Fibroblast of pulmonary artery (primary cell): ENCODE measurements at regions not wholly inside any gene's neighbourhood (a gene's known extent, or its start where the extent isn't known, plus 50 kb on each side); places are given as distances from the start of the nearest gene placed in this dataset.

Experiments
- DNase-seq: peaks from one replicate; pipeline ENCODE4 v3.0.0-alpha.2; 2010; ENCODE audit warnings: low read depth
- H3K4me3 ChIP-seq: replicated peaks from 2 replicates; pipeline ENCODE4 v1.5.1; 2011; ENCODE audit warnings: low read depth, mild to moderate bottlenecking, control low read depth, low read length, moderate library complexity
- TF ChIP-seq, protein P1 (sequence below): IDR thresholded peaks from 2 replicates; pipeline ENCODE4 v1.5.1; 2011; ENCODE audit warnings: mild to moderate bottlenecking, control low read depth, low read length, inconsistent platforms; ENCODE audit errors: missing control alignments

DNA sequence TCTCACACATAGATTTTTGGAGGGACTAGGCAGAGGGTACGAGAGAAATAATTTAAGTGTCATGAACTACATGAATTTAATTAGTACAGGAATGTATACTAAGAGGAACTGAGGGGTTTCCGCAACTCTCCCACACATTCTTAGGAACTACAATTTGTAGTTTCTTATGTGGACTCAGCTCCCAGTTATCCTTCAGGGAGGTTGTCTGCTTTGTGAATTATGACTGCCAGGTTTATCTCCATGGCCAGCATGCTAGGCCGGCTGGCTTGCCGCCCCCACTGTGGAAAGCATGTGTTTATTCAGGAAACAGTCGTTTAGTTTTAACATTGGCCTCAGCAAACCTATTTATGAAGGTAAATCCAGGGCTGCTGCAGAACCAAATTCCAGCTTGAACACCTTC, 415.0 kb downstream of the KCTD16 start:
- no peak for DNase-seq
- TF ChIP-seq, protein P1, sequence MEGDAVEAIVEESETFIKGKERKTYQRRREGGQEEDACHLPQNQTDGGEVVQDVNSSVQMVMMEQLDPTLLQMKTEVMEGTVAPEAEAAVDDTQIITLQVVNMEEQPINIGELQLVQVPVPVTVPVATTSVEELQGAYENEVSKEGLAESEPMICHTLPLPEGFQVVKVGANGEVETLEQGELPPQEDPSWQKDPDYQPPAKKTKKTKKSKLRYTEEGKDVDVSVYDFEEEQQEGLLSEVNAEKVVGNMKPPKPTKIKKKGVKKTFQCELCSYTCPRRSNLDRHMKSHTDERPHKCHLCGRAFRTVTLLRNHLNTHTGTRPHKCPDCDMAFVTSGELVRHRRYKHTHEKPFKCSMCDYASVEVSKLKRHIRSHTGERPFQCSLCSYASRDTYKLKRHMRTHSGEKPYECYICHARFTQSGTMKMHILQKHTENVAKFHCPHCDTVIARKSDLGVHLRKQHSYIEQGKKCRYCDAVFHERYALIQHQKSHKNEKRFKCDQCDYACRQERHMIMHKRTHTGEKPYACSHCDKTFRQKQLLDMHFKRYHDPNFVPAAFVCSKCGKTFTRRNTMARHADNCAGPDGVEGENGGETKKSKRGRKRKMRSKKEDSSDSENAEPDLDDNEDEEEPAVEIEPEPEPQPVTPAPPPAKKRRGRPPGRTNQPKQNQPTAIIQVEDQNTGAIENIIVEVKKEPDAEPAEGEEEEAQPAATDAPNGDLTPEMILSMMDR = no peak
- H3K4me3 ChIP-seq = no peak overlapping the region

DNA sequence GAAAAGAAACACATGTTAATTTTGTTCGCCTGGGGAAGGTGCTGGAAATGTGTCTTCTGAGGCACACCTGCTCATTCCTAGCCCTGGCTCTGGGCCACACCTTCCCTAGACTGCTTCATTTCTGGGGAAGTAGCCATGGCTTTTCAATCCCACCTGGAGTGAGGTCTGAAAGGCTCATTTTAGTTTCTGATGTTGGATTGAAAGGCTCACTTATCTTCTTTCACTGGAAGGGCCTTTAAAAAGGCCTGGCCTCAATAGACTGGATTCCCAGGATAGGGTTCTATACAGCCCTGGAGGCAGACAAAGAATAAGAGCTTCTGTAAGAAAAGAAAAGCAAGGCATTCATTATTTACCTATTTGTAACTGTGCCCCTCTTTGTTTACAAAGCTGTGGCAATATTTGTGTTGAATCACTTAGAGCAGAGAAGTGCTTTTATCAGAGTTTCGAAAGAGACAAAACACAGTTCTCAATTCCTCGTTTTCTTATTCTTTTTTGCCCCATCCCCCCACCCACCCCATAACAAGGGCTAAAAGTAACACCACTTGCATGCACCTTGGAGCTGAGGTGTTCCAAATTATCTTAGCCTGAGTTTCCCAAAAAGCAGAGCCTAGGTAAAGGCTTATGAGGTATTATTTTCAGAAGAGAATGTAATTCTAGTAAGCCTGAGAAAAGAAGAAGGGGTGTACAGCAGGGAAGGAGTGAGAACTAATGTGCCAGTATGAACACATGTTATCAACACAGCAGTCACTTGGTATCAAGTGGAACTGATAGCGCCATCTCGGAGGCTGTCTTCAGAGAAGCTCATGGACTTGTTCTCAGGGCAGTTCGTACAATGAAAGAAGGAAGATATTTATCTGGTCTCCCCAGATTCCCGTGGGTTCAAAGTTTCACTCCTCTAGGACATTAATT, 413.1 kb downstream of the KCTD16 start:
- TF ChIP-seq, protein P1 = no peak
- no peak overlapping the region for H3K4me3 ChIP-seq
- DNase-seq = no peak

GRCh38 chr5:144582066-144582465, 411.4 kb downstream of the KCTD16 start:
- TF ChIP-seq, protein P1 = no peak
- no peak overlapping the region for H3K4me3 ChIP-seq
- DNase-seq = no peak

DNA sequence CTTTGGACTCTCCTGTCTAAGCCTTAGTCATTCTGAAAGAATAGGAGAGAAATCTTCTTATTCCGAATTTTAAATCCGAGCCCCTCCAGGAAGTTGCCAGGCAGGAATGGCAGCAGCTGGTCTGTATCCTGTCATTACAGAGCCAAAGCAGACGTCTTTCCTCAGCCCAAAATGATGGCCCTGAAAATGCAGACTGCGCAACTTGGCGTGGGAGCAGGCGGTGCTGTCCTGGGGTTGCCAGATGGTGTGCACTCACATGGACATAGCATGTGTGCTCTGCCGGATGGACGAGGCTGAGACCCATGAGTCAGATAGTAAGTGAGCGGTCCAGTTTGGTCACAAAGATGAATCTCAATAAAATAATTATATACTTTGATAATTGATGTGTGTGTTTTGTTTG, 410.4 kb downstream of the KCTD16 start:
- DNase-seq = no peak
- no peak overlapping the region for H3K4me3 ChIP-seq
- TF ChIP-seq, protein P1 = no peak

DNA sequence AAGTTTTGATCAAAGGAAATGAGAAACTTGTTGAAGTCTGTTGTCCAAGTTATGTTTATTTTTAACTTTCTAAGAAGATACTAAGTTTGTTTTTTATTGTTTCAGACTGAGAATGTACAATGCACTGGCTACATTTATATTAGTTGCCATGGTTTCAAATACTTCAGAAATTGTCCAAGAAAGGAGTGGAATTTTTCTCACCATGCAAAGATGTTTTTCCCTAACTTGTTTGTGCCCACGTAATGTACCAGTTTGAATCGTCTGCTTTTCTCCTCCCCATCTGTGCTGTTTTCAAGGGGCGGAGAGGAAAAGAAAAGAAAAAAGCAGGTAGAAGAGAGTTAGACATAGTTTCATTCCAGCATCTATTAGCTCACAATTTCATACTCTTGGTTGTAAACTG, 407.0 kb downstream of the KCTD16 start:
- TF ChIP-seq, protein P1 = no peak
- no peak for DNase-seq
- H3K4me3 ChIP-seq = no peak overlapping the region

DNA sequence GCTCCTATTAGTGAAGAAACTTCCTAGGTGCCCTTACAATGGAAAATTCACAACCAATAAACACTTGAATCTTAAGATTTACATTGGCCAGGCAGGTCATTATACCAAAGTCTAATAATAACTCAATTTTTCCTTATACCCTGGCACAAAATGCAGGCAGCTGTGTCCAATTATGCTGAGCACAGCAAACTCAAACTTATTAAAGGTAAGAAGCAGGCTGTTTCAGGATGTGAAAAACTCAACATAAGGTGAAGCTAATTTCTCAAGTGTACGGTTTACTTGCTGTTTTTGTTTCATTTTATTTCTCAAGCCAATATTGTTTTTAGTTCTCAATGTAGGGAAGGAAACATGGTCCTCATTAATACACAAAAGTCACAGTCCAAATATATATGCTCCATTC, 405.1 kb downstream of the KCTD16 start:
- no peak for DNase-seq
- TF ChIP-seq, protein P1 = no peak
- H3K4me3 ChIP-seq = no peak overlapping the region

DNA sequence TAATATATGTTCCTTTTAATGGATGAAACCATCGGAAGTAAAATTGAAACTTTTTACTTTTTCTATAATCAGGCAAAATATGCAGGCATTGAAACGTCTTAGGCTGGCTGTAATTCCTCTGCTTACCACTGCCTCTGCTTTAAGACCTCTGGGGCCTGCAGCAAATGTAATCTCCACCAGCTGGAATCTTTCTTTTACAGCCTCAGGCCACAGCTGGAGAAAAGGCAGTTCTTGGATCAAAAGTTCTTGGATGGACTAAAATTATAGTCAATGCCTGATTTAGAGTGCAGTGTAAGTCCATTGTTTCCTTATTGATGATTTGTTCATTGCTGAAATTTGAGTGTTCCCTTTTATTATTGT, 396.7 kb downstream of the KCTD16 start:
- TF ChIP-seq, protein P1 = no peak
- DNase-seq = no peak
- no peak overlapping the region for H3K4me3 ChIP-seq
